HCT116 (cell line): ENCODE measurements at regions not wholly inside any gene's neighbourhood (a gene's known extent, or its start where the extent isn't known, plus 50 kb on each side); places are given as distances from the start of the nearest gene placed in this dataset.

Experiments used
- ATAC-seq: fragments of 200-7000 bp; cut with Tn5 transposase; 2 replicates; pipeline ENCODE4 v1.9.1; 2020; ENCODE audit warnings: mild to moderate bottlenecking, moderate library complexity
- BruUV-seq: library from RNA; stranded (reverse); fragments of 400-500 nt; replicated peaks from 2 replicates; lab custom pipeline; 2021; lab: Mats Ljungman, UMichigan
- CTCF ChIA-PET: fragments of 300-600 bp; sonication (Branson Sonifier 250); formaldehyde crosslinking; loops from one replicate; lab custom pipeline; 2021; ENCODE audit warnings: antibody characterized with exemption; lab: Charles Lee
- POLR2A ChIA-PET: fragments of 300-600, 350-600 bp; sonication (Branson Sonifier 250); formaldehyde crosslinking; loops from one replicate; lab custom pipeline; 2021; ENCODE audit warnings: antibody characterized with exemption; lab: Charles Lee
- RAD21 ChIA-PET, 2 experiments: fragments of 300-600 bp; sonication (Branson Sonifier 250); formaldehyde crosslinking; loops; one replicate each; lab custom pipeline; 2023; ENCODE audit warnings: low total read pairs in 2 of 2; ENCODE audit not compliant: uncharacterized antibody in 2 of 2, unreplicated experiment in 2 of 2, low non-redundant PET in 1 of 2; lab: Charles Lee
- DNase-seq: peaks from one replicate; pipeline ENCODE4 v3.0.0-alpha.2; 2010; ENCODE audit warnings: low read depth, low spot score
- H2AFZ ChIP-seq: fragments of 200-600 bp; shearing (Covaris generic), sonication (generic); 2 replicates; pipeline ENCODE4 v1.6.1; 2017; ENCODE audit warnings: low read depth, mixed run types, mixed read lengths, antibody characterized with exemption, low read length; ENCODE audit not compliant: poor library complexity, severe bottlenecking
- H3K27ac ChIP-seq: 2 replicates; pipeline ENCODE4 v1.5.1; 2012; ENCODE audit warnings: low read depth, low read length
- H3K27me3 ChIP-seq: fragments of 200-600 bp; sonication (generic); 2 replicates; pipeline ENCODE4 v1.6.1; 2016; ENCODE audit warnings: mixed run types, low read length, mixed read lengths; ENCODE audit not compliant: insufficient read depth
- H3K36me3 ChIP-seq, 2 experiments: fragments of 200-500 bp in 1 of 2; fragments of 200-600 bp in 1 of 2; sonication (Bioruptor generic) in 1 of 2; sonication (generic) in 1 of 2; 2 replicates each; pipeline versions ENCODE4 v1.5.1 to v1.6.1; 2014 to 2016; ENCODE audit warnings: low read length in 2 of 2, inconsistent platforms in 1 of 2, mixed read lengths in 1 of 2, mixed run types in 1 of 2; ENCODE audit not compliant: insufficient read depth in 2 of 2, control insufficient read depth in 1 of 2
- H3K4me1 ChIP-seq, 2 experiments: fragments of 200-600 bp in 1 of 2; sonication (generic) in 1 of 2; 2 replicates each; pipeline versions ENCODE4 v1.5.1 to v1.6.1; 2012 to 2017; ENCODE audit warnings: low read length in 2 of 2, inconsistent platforms in 1 of 2, mild to moderate bottlenecking in 1 of 2, mixed read lengths in 1 of 2, mixed run types in 1 of 2, moderate library complexity in 1 of 2; ENCODE audit not compliant: insufficient read depth in 2 of 2, control insufficient read depth in 1 of 2
- H3K4me2 ChIP-seq: fragments of 200-600 bp; sonication (generic); 2 replicates; pipeline ENCODE4 v1.6.1; 2017; ENCODE audit warnings: mixed run types, low read length, mixed read lengths
- H3K4me3 ChIP-seq, 2 experiments: fragments of 200-600 bp in 1 of 2; sonication (generic) in 1 of 2; replicated peaks in 1 of 2; 2 replicates each; pipeline ENCODE4 v1.5.1; 2011 to 2016; ENCODE audit warnings: low read length in 2 of 2, control low read depth in 1 of 2, low read depth in 1 of 2, mild to moderate bottlenecking in 1 of 2, mixed read lengths in 1 of 2, mixed run types in 1 of 2
- H3K79me2 ChIP-seq: fragments of 200-600 bp; sonication (generic); 2 replicates; pipeline ENCODE4 v1.6.1; 2017; ENCODE audit warnings: mild to moderate bottlenecking, mixed run types, low read length, moderate library complexity, mixed read lengths; ENCODE audit not compliant: insufficient read depth
- H3K9ac ChIP-seq: fragments of 200-600 bp; sonication (generic); 2 replicates; pipeline ENCODE4 v1.6.1; 2016; ENCODE audit warnings: low read length, mixed read lengths
- H3K9me2 ChIP-seq: fragments of 200-600 bp; sonication (generic), shearing (Covaris generic); 2 replicates; pipeline ENCODE4 v1.6.1; 2017; ENCODE audit warnings: mixed run types, mild to moderate bottlenecking, moderate library complexity; ENCODE audit not compliant: insufficient read depth
- H3K9me3 ChIP-seq, 2 experiments: fragments of 200-500 bp in 1 of 2; fragments of 200-600 bp in 1 of 2; sonication (Bioruptor generic) in 1 of 2; sonication (generic) in 1 of 2; 2 replicates each; pipeline ENCODE4 v1.6.1; 2014 to 2017; ENCODE audit warnings: low read length in 2 of 2, mixed read lengths in 2 of 2, inconsistent platforms in 1 of 2, low read depth in 1 of 2, mild to moderate bottlenecking in 1 of 2, mixed run types in 1 of 2, moderate library complexity in 1 of 2; ENCODE audit not compliant: control insufficient read depth in 1 of 2, insufficient read depth in 1 of 2
- H4K20me1 ChIP-seq: fragments of 200-600 bp; sonication (generic), shearing (Covaris generic); 2 replicates; pipeline ENCODE4 v1.6.1; 2017; ENCODE audit warnings: mixed run types, mild to moderate bottlenecking, moderate library complexity; ENCODE audit not compliant: insufficient read depth
- ATF3 ChIP-seq: IDR thresholded peaks from 2 replicates; pipeline ENCODE4 v1.6.1; 2012
- CBX3 ChIP-seq: IDR thresholded peaks from 2 replicates; pipeline ENCODE4 v1.6.1; 2012; ENCODE audit warnings: low read depth
- CEBPB ChIP-seq: IDR thresholded peaks from 2 replicates; pipeline ENCODE4 v1.6.1; 2012; ENCODE audit warnings: low read depth
- CTCF ChIP-seq, 3 experiments: fragments of 200-600 bp in 1 of 3; sonication (generic) in 1 of 3; IDR thresholded peaks in 2 of 3; conservative IDR thresholded peaks in 1 of 3; 2 replicates each; pipeline ENCODE4 v1.5.1; 2012 to 2017; ENCODE audit warnings: low read depth in 2 of 3, low read length in 2 of 3, antibody characterized with exemption in 1 of 3, borderline replicate concordance in 1 of 3, control low read depth in 1 of 3, mild to moderate bottlenecking in 1 of 3, mixed read lengths in 1 of 3, mixed run types in 1 of 3, moderate library complexity in 1 of 3; ENCODE audit not compliant: insufficient read depth in 1 of 3
- EGR1 ChIP-seq: IDR thresholded peaks from 2 replicates; pipeline ENCODE4 v1.6.1; 2012; ENCODE audit warnings: low read depth
- ELF1 ChIP-seq: IDR thresholded peaks from 2 replicates; pipeline ENCODE4 v1.6.1; 2012; ENCODE audit warnings: low read depth, borderline replicate concordance
- EZH2phosphoT487 ChIP-seq: fragments of 200-600 bp; IDR thresholded peaks from 2 replicates; pipeline ENCODE4 v1.6.1; 2018; ENCODE audit warnings: antibody characterized with exemption, borderline replicate concordance
- FOSL1 ChIP-seq: IDR thresholded peaks from 2 replicates; pipeline ENCODE4 v1.6.1; 2012; ENCODE audit warnings: low read depth
- JUND ChIP-seq: IDR thresholded peaks from 2 replicates; pipeline ENCODE4 v1.6.1; 2012
- POLR2AphosphoS5 ChIP-seq: IDR thresholded peaks from 2 replicates; pipeline ENCODE4 v1.6.1; 2011; ENCODE audit warnings: mild to moderate bottlenecking, low read depth, low read length, moderate library complexity
- RAD21 ChIP-seq: IDR thresholded peaks from 2 replicates; pipeline ENCODE4 v1.6.1; 2012; ENCODE audit warnings: low read depth, mild to moderate bottlenecking
- SIN3A ChIP-seq: IDR thresholded peaks from 2 replicates; pipeline ENCODE4 v1.6.1; 2012; ENCODE audit warnings: low read depth
- SP1 ChIP-seq: IDR thresholded peaks from 2 replicates; pipeline ENCODE4 v1.6.1; 2012; ENCODE audit warnings: low read depth
- TCF7L2 ChIP-seq: IDR thresholded peaks from 2 replicates; pipeline ENCODE4 v1.7.0; 2011; ENCODE audit warnings: borderline replicate concordance, inconsistent platforms; ENCODE audit not compliant: insufficient read depth, insufficient read length; ENCODE audit errors: extremely low read depth
- ZBTB33 ChIP-seq: IDR thresholded peaks from 2 replicates; pipeline ENCODE4 v1.6.1; 2011; ENCODE audit warnings: mild to moderate bottlenecking, low read length, moderate library complexity; ENCODE audit not compliant: insufficient replicate concordance; ENCODE audit errors: extremely low read depth
- ZFX ChIP-seq: fragments of 450-650 bp; IDR thresholded peaks from 2 replicates; pipeline ENCODE4 v1.6.1; 2017
- ZNF274 ChIP-seq: fragments of 200-500 bp; sonication (Bioruptor generic); IDR thresholded peaks from 2 replicates; pipeline ENCODE4 v1.6.1; 2014; ENCODE audit warnings: mild to moderate bottlenecking, low read depth, low read length, inconsistent platforms
- intact Hi-C: fragments of 100-400 bp; cut with micrococcal nuclease; formaldehyde crosslinking; loops from 2 replicates; pipeline ENCODE4 v1.10.0; 2022

GRCh38 chr6:1510239-1510638, 99.5 kb upstream of the FOXC1 start:
- BruUV-seq, result no TSS peak
- intact Hi-C loops, result no loop called here
- TF ChIP-seq ZFX, result no peak
- no peak for TF ChIP-seq SIN3A
- no peak for TF ChIP-seq CBX3
- no peak for TF ChIP-seq SP1
- no peak for TF ChIP-seq ELF1
- TF ChIP-seq ZNF274, result no peak
- TF ChIP-seq POLR2AphosphoS5, result no peak
- TF ChIP-seq CTCF (IDR thresholded peaks at IDR 0.05 in 2 of 3, conservative IDR thresholded peaks at IDR 0.05 in 1 of 3; ENCODE audit: borderline replicate concordance in 1 of 3, insufficient read depth in 1 of 3, low read depth in 2 of 3, low read length in 2 of 3), result no peak
- no peak for TF ChIP-seq JUND
- TF ChIP-seq TCF7L2, result no peak
- TF ChIP-seq ZBTB33, result no peak
- TF ChIP-seq ATF3, result no peak
- no peak for TF ChIP-seq RAD21
- TF ChIP-seq CEBPB, result no peak
- no peak for TF ChIP-seq EZH2phosphoT487
- TF ChIP-seq EGR1, result no peak
- no peak for TF ChIP-seq FOSL1

More at GRCh38 chr6:1510239-1510638, 99.5 kb upstream of the FOXC1 start:
- Histone ChIP-seq H3K4me3 (no peak overlapping the region), H3K79me2 (no peaks in the 10 kb centered on the region), H3K9ac (no peak overlapping the region), H4K20me1 (no peaks in the 10 kb centered on the region), H3K4me1 (no peaks in the 10 kb centered on the region), H3K27ac (no peak overlapping the region), H3K27me3 (no peaks in the 10 kb centered on the region), H2AFZ (no peak overlapping the region), H3K9me2 (no peaks in the 10 kb centered on the region), H3K36me3 (no peaks in the 10 kb centered on the region), H3K9me3 (no peaks in the 10 kb centered on the region), H3K4me2 (no peak overlapping the region)
- ChIA-PET CTCF (no interaction called here), RAD21 (no interaction called here), POLR2A (no interaction called here)
- ATAC-seq, result no peak
- DNase-seq, result no peak
